ENCODE measurements at regions not wholly inside any gene's neighbourhood (a gene's known extent, or its start where the extent isn't known, plus 50 kb on each side); places are given as distances from the start of the nearest gene placed in this dataset.

DNA sequence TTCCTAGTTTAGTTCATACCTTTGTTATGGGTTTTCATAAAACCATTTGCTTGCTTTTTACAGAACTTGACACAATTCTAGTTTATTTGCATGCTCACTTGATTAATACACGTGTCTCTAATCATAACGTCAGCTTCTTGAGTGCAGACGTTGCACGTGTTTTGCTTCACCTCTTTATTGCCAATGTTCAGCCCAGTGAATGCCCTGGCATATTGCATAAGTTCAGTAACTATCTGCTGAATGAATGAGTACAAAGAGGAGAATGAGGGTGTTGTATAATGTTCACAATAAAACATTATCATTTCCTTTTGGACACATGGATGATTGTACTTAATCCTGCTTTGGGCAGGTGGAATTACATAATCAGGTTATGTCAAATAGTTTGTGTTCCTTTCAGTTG, 519.8 kb downstream of the HS3ST4 start:
- ATAC-seq (no peak), DNase-seq (no peak)
- Histone ChIP-seq H3K27me3 (no peaks in the 10 kb centered on the region), H3K27ac (no peak overlapping the region), H3K36me3 (no peaks in the 10 kb centered on the region), H3K4me1 (no peaks in the 10 kb centered on the region), H3K9me3 (peaks cover 0 to 13% (median 0%) of the 10 kb centered on the region in 12 donors), H3K4me3 (no peak overlapping the region)
- intact Hi-C loops (cut with DNase I) = no loop called here
- TF ChIP-seq POLR2A (IDR thresholded peaks at IDR 0.05) = no peak
- 78 to 82% (median 80%) methylated on average over 4 of the region's 4 CpGs for WGBS, 4 donors

DNA sequence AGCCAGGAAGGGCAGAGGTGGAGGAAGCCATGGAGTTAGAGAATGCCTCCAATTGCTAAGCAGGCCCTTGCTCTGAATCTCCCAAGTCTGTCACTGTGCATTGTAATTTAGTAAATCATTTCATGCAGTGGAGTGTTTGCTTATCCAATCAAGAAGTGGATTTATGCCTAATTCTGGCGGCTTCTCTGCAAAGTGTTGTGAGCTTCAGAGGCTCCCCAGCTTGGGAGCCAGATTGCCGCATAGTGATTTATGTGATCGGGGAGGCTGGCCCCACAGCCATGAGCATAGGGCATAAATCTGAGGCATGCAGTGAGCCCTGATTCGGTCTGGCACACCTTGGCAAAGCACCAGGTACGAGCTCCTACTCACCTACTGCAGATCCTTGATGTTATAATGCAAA, 520.8 kb downstream of the HS3ST4 start:
- TF ChIP-seq, protein P1, sequence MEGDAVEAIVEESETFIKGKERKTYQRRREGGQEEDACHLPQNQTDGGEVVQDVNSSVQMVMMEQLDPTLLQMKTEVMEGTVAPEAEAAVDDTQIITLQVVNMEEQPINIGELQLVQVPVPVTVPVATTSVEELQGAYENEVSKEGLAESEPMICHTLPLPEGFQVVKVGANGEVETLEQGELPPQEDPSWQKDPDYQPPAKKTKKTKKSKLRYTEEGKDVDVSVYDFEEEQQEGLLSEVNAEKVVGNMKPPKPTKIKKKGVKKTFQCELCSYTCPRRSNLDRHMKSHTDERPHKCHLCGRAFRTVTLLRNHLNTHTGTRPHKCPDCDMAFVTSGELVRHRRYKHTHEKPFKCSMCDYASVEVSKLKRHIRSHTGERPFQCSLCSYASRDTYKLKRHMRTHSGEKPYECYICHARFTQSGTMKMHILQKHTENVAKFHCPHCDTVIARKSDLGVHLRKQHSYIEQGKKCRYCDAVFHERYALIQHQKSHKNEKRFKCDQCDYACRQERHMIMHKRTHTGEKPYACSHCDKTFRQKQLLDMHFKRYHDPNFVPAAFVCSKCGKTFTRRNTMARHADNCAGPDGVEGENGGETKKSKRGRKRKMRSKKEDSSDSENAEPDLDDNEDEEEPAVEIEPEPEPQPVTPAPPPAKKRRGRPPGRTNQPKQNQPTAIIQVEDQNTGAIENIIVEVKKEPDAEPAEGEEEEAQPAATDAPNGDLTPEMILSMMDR (IDR thresholded peaks at IDR 0.05) = no peak
- TF ChIP-seq POLR2A (IDR thresholded peaks at IDR 0.05) = no peak
- intact Hi-C loops (cut with DNase I) = no loop called here
- H3K9me3 ChIP-seq = peaks cover 0 to 13% (median 0%) of the 10 kb centered on the region in 12 donors
- ATAC-seq (no peak), DNase-seq (no peak)
- H3K27ac ChIP-seq = no peak overlapping the region
- no peaks in the 10 kb centered on the region for H3K36me3 ChIP-seq
- 83 to 88% (median 87%) methylated on average over 5 of the region's 5 CpGs for WGBS, 4 donors
- peaks cover 0 to 4% (median 0%) of the 10 kb centered on the region in 9 donors for H3K27me3 ChIP-seq
- no peaks in the 10 kb centered on the region for H3K4me1 ChIP-seq
- no peak overlapping the region for H3K4me3 ChIP-seq

DNA sequence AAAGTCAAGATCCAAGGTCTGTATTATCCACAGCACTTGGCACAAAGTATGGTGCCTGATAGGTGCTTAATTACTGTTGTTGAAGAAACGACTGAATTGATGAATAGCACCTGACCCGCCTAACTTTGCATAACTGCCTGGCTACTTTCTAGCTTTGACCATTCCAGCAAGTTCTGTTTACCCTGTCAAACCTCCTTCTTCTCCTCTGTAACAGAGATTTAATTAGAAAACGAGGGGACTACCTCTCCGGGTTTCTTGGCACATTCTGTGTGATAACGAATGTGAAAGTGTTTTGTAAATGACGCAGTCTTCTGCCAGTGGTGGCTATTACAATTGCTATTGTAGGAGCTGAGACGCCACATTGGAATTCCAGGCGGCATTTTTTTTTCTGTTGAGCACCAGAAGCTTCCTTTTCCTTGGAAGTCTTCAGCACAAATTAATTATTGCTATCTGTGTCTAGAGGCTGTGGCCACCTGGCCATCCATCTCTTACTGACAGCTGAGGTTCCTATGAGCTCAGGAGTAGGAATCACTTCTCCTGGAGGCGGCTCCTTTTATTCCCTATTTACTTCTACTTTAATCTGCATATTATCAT, 522.9 kb downstream of the HS3ST4 start:
- WGBS, 4 donors = 26 to 39% (median 31%) methylated on average over 9 of the region's 9 CpGs
- intact Hi-C loops (cut with DNase I) = no loop called here

DNA sequence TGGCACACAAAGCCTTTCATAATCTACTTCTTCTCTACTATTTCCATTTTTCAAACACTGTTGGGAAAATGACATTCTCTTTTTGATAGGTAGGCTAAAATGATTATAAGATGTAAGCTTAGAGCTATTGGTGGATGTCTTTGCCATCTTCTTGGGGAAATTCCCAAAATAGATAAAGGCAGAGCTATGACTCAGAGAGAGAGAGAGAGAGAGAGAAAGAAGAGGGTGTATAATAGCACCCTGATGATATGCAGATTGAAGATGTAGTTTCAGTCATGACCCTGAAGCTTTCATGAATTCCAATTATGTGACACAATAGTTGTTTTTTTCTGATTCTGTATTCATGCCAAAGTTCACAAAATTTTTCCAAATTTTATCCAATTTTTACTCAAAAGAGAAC, 529.1 kb downstream of the HS3ST4 start:
- Histone ChIP-seq H3K27me3 (peaks cover 0 to 9% (median 0%) of the 10 kb centered on the region in 9 donors), H3K27ac (no peak overlapping the region), H3K36me3 (no peaks in the 10 kb centered on the region), H3K9me3 (no peaks in the 10 kb centered on the region), H3K4me3 (no peak overlapping the region), H3K4me1 (no peaks in the 10 kb centered on the region)
- no peak for ATAC-seq
- intact Hi-C loops (cut with DNase I) = no loop called here
- no peak for DNase-seq
- TF ChIP-seq, protein P1 (IDR thresholded peaks at IDR 0.05) = no peak
- TF ChIP-seq POLR2A (IDR thresholded peaks at IDR 0.05) = no peak

More for the DNA sequence above, 522.9 kb downstream of the HS3ST4 start:
- peak in 1 of 4 donors; percentile 69 for ATAC-seq
- no peak for DNase-seq
- TF ChIP-seq POLR2A (IDR thresholded peaks at IDR 0.05) = no peak
- TF ChIP-seq, protein P1 (IDR thresholded peaks at IDR 0.05) = no peak
- Histone ChIP-seq H3K36me3 (no peaks in the 10 kb centered on the region), H3K4me1 (no peaks in the 10 kb centered on the region), H3K9me3 (peaks cover 0 to 4% (median 0%) of the 10 kb centered on the region in 12 donors), H3K27ac (peak overlapping the region in 5 of 12 donors; percentile 12 to 36 (median 24)), H3K4me3 (peak overlapping the region in 5 of 12 donors; percentile 10 to 32 (median 27)), H3K27me3 (peaks cover 0 to 9% (median 0%) of the 10 kb centered on the region in 9 donors)

DNA sequence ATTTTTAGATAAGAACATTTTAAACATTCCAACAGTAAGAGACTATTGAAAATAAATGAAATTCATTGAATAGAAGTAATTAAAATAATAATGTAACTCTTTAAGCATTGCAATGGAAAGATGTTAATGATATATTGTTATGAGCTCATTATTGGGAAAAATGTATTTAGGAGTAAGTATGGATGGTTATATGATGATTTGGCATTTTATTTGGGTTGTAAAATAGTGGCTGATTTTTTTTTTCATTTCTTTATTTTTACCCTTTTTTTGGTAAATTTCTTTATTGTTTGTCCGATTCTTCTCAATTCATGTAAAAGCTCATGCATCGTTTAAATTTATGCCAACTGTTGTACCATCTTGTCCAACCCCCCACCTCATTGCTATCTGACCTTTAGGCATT, 539.9 kb downstream of the HS3ST4 start:
- no peak overlapping the region for H3K27ac ChIP-seq
- intact Hi-C loops (cut with DNase I) = no loop called here
- WGBS, 4 donors = 93 to 98% (median 95%) methylated on average over 2 of the region's 2 CpGs
- no peak for TF ChIP-seq POLR2A (IDR thresholded peaks at IDR 0.05)
- TF ChIP-seq, protein P1 (IDR thresholded peaks at IDR 0.05) = no peak
- no peaks in the 10 kb centered on the region for H3K36me3 ChIP-seq
- no peaks in the 10 kb centered on the region for H3K4me1 ChIP-seq
- DNase-seq (no peak), ATAC-seq (no peak)
- H3K27me3 ChIP-seq = peaks cover 0 to 3% (median 0%) of the 10 kb centered on the region in 9 donors
- H3K9me3 ChIP-seq = no peaks in the 10 kb centered on the region
- no peak overlapping the region for H3K4me3 ChIP-seq

Measured in heart left ventricle (tissue), 16 donors.